Spinal cord (tissue), 9 donors: ENCODE measurements at regions not wholly inside any gene's neighbourhood (a gene's known extent, or its start where the extent isn't known, plus 50 kb on each side); places are given as distances from the start of the nearest gene placed in this dataset.
"Not testable (repeated sequence)": the region's sequence is repeated elsewhere in the genome, so short reads cannot be mapped to it uniquely, and the experiment has no call there.

Experiments
- DNase-seq, 6 donors: peaks; one replicate each; pipeline versions ENCODE4 v3.0.0 to v3.0.0-alpha.2; 2013 to 2015; ENCODE audit warnings: low spot score in 6 of 6, low read depth in 4 of 6
- H3K27ac ChIP-seq: one replicate; pipeline ENCODE4 v1.5.1; 2013; ENCODE audit warnings: low read depth, low read length, control low read depth
- H3K27me3 ChIP-seq: one replicate; pipeline ENCODE4 v1.6.1; 2013; ENCODE audit warnings: low read length; ENCODE audit not compliant: control insufficient read depth, insufficient read depth
- H3K36me3 ChIP-seq: one replicate; pipeline ENCODE4 v1.6.1; 2013; ENCODE audit warnings: low read length; ENCODE audit not compliant: control insufficient read depth, insufficient read depth
- H3K4me1 ChIP-seq: one replicate; pipeline ENCODE4 v1.6.1; 2013; ENCODE audit warnings: low read length; ENCODE audit not compliant: control insufficient read depth, insufficient read depth
- H3K4me3 ChIP-seq: one replicate; pipeline ENCODE4 v1.5.1; 2013; ENCODE audit warnings: low read depth, low read length, control low read depth
- H3K9me3 ChIP-seq: one replicate; pipeline ENCODE4 v1.6.1; 2013; ENCODE audit warnings: low read length; ENCODE audit not compliant: control insufficient read depth, insufficient read depth
- WGBS: methylation state at CpG from one replicate; pipeline ENCODE4 v1.1.5; 2013; ENCODE audit warnings: missing lambda C conversion rate; ENCODE audit not compliant: insufficient coverage; 5-methylcytosine and 5-hydroxymethylcytosine counted together
- donor health status: healthy.

DNA sequence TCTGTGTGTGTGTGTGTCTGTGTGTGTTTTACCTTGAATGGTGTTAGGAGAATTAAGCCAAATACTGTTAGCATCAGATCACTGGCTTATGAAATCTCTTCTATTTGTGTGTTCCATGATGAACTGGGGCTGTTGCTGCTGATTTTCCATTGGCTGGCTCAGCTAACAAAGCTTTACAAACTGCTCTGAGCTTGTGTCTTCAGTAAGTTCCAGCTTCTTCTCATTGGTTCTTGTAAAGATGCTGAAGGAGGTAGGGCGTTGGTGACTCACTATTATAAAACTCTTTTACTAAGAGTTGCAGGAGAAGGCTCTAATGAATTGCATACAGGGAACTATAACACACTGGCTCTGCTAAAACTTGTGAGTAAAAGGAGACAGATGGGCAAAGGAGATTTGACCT, 136.4 kb upstream of the PRKCQ start:
- H3K27ac ChIP-seq = no peak overlapping the region
- no peaks in the 10 kb centered on the region for H3K36me3 ChIP-seq
- DNase-seq = peak in 1 of 6 donors; percentile 45
- H3K4me3 ChIP-seq = no peak overlapping the region
- no peaks in the 10 kb centered on the region for H3K27me3 ChIP-seq
- no CpG with 5 or more reads among the region's 1 CpG for WGBS
- peaks cover 2% of the 10 kb centered on the region for H3K4me1 ChIP-seq
- H3K9me3 ChIP-seq = no peaks in the 10 kb centered on the region

DNA sequence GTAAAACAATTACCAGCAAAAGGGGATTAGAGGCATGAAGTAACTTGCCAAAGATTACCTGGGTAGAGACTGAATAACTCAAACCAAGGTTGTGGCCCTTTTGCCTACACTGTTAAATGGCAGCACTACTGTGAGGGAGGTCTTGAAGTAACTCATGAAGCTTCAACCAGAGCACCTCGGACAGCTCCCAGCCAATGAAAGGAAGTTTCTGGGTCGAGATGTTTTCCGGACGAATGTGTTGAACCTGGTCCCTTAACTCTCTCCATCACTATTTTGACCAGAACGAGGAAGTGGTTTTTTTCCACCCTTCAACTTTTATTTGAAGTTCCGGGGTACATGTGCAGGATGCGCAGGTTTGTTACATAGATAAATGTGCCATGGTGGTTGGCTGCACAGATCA, 133.6 kb upstream of the PRKCQ start:
- Histone ChIP-seq H3K27ac (no peak overlapping the region), H3K27me3 (no peaks in the 10 kb centered on the region)
- WGBS = 56% methylated on average over 3 of the region's 7 CpGs

DNA sequence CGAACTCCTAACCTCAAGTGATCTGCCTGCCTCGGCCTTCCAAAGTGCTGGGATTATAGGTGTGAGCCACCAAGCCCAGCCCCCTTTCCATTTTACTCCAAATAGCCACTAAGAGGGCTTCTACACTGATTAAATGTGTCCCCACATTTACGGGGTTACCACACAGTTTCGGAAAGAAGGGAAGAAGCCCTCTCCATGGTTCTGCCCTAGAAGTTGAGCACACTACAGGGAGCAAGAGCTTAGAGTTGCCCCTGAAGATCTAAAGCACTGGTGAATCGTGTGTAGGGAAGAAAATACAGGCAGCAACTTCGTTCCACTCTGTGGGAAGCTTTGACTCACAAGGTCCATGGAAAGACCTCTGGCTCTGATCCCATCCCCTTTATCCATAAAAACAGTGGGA, 133.0 kb upstream of the PRKCQ start:
- Histone ChIP-seq H3K9me3 (no peaks in the 10 kb centered on the region), H3K4me1 (peaks cover 2% of the 10 kb centered on the region), H3K4me3 (no peak overlapping the region), H3K36me3 (no peaks in the 10 kb centered on the region), H3K27me3 (no peaks in the 10 kb centered on the region), H3K27ac (no peak overlapping the region)
- WGBS = 100% methylated on average over 2 of the region's 6 CpGs
- no peak for DNase-seq

More for the DNA sequence above, 133.6 kb upstream of the PRKCQ start:
- peaks cover 2% of the 10 kb centered on the region for H3K4me1 ChIP-seq
- H3K4me3 ChIP-seq = no peak overlapping the region
- H3K36me3 ChIP-seq = no peaks in the 10 kb centered on the region
- no peaks in the 10 kb centered on the region for H3K9me3 ChIP-seq
- no peak for DNase-seq

DNA sequence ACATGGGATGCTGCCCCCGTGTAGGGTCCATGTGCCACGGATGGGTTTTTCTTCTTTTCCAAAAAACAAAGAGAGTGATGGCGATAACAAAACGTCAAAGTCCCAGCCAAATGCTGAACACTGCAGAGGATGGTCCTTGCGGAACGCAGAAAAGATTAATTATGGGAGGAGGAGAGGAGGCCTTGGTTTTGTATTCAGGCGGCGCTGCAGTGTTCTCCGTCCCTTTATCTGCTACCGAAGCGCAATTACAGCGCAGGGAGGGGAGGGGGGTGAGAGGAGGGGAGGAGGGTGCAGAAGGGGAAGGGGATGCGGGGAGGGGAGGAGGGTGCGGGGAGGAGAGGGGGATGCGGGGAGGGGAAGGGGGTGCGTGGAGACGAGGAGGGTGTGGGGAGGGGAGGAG, 131.8 kb upstream of the PRKCQ start:
- no peak overlapping the region for H3K4me3 ChIP-seq
- no peaks in the 10 kb centered on the region for H3K9me3 ChIP-seq
- H3K27me3 ChIP-seq = no peaks in the 10 kb centered on the region
- H3K27ac ChIP-seq = no peak overlapping the region
- WGBS = 22% methylated on average over 6 of the region's 17 CpGs
- DNase-seq = peak in 1 of 6 donors; percentile 64
- H3K36me3 ChIP-seq = no peaks in the 10 kb centered on the region
- H3K4me1 ChIP-seq = peaks cover 2% of the 10 kb centered on the region

DNA sequence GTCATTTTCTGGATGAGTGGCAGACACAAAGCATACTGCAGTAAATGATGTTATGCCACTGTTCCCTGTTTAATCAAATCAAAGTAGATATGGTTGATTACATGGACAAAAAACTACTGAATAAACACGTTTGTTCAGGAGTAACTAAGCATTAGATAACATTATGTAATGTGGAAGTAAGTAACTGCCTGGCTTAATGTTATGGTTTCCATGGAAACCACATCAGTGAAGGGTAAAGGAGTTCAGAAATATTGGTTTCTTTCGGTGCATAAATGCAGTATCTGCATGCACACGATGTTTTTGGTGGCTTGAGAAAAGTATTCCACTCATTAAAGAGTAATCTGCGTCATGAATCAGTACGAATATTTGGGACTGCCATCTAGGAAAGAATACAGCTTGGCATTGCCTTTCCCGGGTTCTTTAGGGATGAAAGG, 131.3 kb upstream of the PRKCQ start:
- 50% methylated on average over 3 of the region's 6 CpGs for WGBS

DNA sequence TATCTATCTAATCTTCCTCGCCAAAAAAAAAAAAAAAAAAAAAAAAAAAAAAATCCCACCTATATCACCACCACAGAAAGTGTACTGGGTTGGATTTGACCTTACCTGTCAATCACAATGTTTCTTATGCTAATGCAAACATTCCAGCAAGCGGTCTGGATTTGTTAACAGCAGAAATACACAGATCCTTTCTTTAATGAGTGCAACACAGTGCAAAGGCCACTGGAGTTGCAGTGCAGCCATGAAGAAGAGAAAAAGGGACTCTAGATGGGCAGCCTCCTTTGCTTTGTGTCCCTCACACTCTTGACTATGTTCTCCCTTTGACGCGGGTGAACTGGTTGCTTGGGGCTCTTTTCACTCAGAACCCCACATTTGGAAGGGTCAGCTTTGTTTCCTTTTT, 127.3 kb upstream of the PRKCQ start:
- no CpG with 5 or more reads among the region's 4 CpGs for WGBS
- no peaks in the 10 kb centered on the region for H3K9me3 ChIP-seq
- H3K36me3 ChIP-seq = no peaks in the 10 kb centered on the region

More for the DNA sequence above, 131.3 kb upstream of the PRKCQ start:
- H3K4me1 ChIP-seq = peaks cover 2% of the 10 kb centered on the region
- H3K9me3 ChIP-seq = no peaks in the 10 kb centered on the region
- H3K4me3 ChIP-seq = no peak overlapping the region
- H3K27me3 ChIP-seq = no peaks in the 10 kb centered on the region
- no peaks in the 10 kb centered on the region for H3K36me3 ChIP-seq
- DNase-seq = peak in 2 of 6 donors; percentile 74 to 93
- H3K27ac ChIP-seq = no peak overlapping the region

DNA sequence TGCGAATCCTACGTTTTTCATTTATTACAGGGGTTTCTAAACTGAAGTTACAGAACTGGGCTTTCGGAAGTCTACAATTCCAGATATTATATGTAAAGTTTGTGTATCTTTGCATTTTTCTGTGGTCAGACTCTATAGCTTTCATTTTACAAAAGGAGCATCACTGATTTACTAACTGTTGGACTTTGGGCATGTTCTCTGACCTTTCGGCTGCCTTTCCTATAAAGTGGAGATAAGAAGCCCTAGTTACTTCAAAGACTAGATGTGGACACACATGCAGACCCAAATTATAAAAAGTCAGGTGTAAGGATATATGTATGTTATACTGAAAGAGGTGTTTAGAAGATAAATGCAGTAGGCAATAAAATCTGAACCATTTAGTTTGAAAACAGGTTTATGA, 126.6 kb upstream of the PRKCQ start:
- no peak overlapping the region for H3K4me3 ChIP-seq
- no peak for DNase-seq
- H3K9me3 ChIP-seq = no peaks in the 10 kb centered on the region
- H3K27ac ChIP-seq = no peak overlapping the region
- no peaks in the 10 kb centered on the region for H3K36me3 ChIP-seq
- 100% methylated on average over 1 of the region's 4 CpGs for WGBS
- peaks cover 1% of the 10 kb centered on the region for H3K4me1 ChIP-seq
- H3K27me3 ChIP-seq = no peaks in the 10 kb centered on the region

More for the DNA sequence above, 127.3 kb upstream of the PRKCQ start:
- peak in 1 of 6 donors; percentile 8 for DNase-seq
- H3K27me3 ChIP-seq = no peaks in the 10 kb centered on the region
- peaks cover 2% of the 10 kb centered on the region for H3K4me1 ChIP-seq
- H3K27ac ChIP-seq = no peak overlapping the region
- no peak overlapping the region for H3K4me3 ChIP-seq

DNA sequence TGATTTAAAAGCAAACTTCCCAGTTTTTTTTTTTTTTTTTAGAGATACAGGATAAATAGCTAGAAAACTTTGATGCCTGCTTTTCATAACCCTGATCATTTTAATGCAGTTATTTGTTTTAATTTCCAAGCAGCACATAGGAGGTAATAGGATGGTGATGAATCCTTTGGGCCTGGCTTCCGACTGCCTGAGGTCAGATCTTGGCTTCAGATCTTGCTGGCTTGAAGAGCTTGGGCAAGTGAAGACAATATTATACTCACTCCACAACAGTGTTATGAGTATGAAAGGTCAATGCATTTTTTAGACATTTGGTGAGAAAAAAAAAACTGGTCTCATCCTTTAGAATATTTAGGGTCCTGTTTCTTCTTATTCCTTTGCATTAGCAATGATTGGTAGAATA, 124.8 kb upstream of the PRKCQ start:
- no peaks in the 10 kb centered on the region for H3K9me3 ChIP-seq
- no peak overlapping the region for H3K4me3 ChIP-seq
- H3K4me1 ChIP-seq = no peaks in the 10 kb centered on the region
- H3K27ac ChIP-seq = no peak overlapping the region
- WGBS = no CpG with 5 or more reads among the region's 1 CpG
- no peaks in the 10 kb centered on the region for H3K36me3 ChIP-seq
- no peaks in the 10 kb centered on the region for H3K27me3 ChIP-seq
- no peak for DNase-seq

DNA sequence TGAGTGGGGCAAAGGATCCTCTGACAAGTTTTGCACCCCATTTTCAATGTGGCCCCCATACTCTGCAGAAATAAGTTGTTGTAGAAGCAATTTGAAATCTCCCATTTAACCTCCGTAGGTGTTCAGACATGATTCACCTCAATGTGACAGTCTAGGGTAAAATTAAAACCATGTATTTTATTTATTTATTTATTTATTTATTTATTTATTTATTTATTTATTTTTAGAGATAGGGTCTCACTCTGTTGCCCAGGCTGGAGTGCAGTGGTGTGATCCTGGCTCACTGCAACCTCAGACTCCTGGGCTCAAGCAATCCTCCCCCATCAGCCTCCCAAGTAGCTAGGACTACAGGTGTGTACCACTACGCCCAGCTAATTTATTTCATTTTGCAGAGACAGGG, 122.8 kb upstream of the PRKCQ start:
- H3K4me1 ChIP-seq, H3K4me3 ChIP-seq, H3K36me3 ChIP-seq, DNase-seq, H3K9me3 ChIP-seq, H3K27me3 ChIP-seq, H3K27ac ChIP-seq: not testable (repeated sequence)
- WGBS = no CpG with 5 or more reads among the region's 2 CpGs

DNA sequence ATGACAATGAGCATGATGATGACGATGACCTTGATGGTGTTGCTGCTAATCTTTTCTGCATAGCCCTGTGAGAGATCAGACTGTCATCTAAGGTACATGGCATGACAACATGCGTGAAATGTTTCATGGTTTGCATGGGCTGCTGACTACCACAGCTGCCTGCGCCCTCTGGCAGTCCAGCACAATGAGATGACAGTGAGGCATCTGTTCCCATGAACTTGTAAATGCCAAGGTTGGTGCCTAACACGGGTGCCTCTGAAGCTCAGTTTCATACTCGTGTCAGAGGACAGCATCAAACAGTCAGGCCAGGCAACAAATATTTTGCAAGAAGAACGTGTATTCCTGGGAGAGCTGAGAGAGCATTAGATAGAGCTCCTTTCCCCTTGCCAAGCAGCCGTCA, 122.0 kb upstream of the PRKCQ start:
- Histone ChIP-seq H3K4me3 (no peak overlapping the region), H3K27ac (no peak overlapping the region), H3K27me3 (no peaks in the 10 kb centered on the region), H3K9me3 (no peaks in the 10 kb centered on the region), H3K36me3 (no peaks in the 10 kb centered on the region), H3K4me1 (no peaks in the 10 kb centered on the region)
- WGBS = 77% methylated on average over 6 of the region's 7 CpGs
- DNase-seq = peak in 1 of 6 donors; percentile 52
